Gastroesophageal sphincter (tissue), 4 donors: ENCODE measurements at regions not wholly inside any gene's neighbourhood (a gene's known extent, or its start where the extent isn't known, plus 50 kb on each side); places are given as distances from the start of the nearest gene placed in this dataset.

Source experiments
- ATAC-seq: fragments of 150-250 bp; one replicate; pipeline ENCODE4 v1.9.1; 2016; ENCODE audit warnings: mild to moderate bottlenecking, moderate library complexity
- H3K27ac ChIP-seq, 4 donors: fragments of 200-600 bp; sonication (generic) in 3 of 4; 1 replicate in 3 of 4; 2 replicates in 1 of 4; pipeline ENCODE4 v1.5.1; 2016 to 2019
- H3K27me3 ChIP-seq: fragments of 200-600 bp; sonication (generic); one replicate; pipeline ENCODE4 v1.5.1; 2019
- H3K36me3 ChIP-seq, 2 donors: fragments of 200-600 bp; sonication (generic); one replicate each; pipeline ENCODE4 v1.5.1; 2019; ENCODE audit warnings: control low read depth in 1 of 2
- H3K4me1 ChIP-seq, 3 donors: fragments of 200-600 bp; sonication (generic); 1 replicate in 2 of 3; 2 replicates in 1 of 3; pipeline ENCODE4 v1.5.1; 2016 to 2019; ENCODE audit warnings: control low read depth in 2 of 3
- H3K4me3 ChIP-seq, 2 donors: fragments of 200-600 bp; sonication (generic); one replicate each; pipeline ENCODE4 v1.5.1; 2019; ENCODE audit warnings: mild to moderate bottlenecking in 1 of 2, moderate library complexity in 1 of 2
- H3K9me3 ChIP-seq, 3 donors: fragments of 200-600 bp; sonication (generic); one replicate each; pipeline ENCODE4 v1.5.1; 2017 to 2019; ENCODE audit warnings: control low read depth in 2 of 3
- EP300 ChIP-seq: sonication (generic); formaldehyde crosslinking; IDR thresholded peaks from one replicate; pipeline ENCODE4 v1.6.1; 2017; ENCODE audit warnings: antibody characterized with exemption, mild to moderate bottlenecking
- POLR2A ChIP-seq, 2 donors: fragments of 450-650 bp; IDR thresholded peaks; one replicate each; pipeline ENCODE4 v1.6.1; 2017; ENCODE audit warnings: antibody characterized with exemption in 2 of 2, mild to moderate bottlenecking in 2 of 2, moderate library complexity in 1 of 2
- POLR2AphosphoS5 ChIP-seq: sonication (generic); formaldehyde crosslinking; IDR thresholded peaks from one replicate; pipeline ENCODE4 v1.6.1; 2017; ENCODE audit warnings: antibody characterized with exemption
- whole genome bisulfite sequencing, 2 donors: methylation state at CpG; one replicate each; pipeline ENCODE4 v1.1.5; 2018; ENCODE audit warnings: low coverage in 1 of 2; 5-methylcytosine and 5-hydroxymethylcytosine counted together
- TF ChIP-seq, protein P1 (sequence below), 4 experiments: fragments of 200-600 bp in 2 of 4; fragments of 450-650 bp in 2 of 4; sonication (generic) in 1 of 4; IDR thresholded peaks; one replicate each; pipeline ENCODE4 v1.5.1; 2017 to 2019; ENCODE audit warnings: antibody characterized with exemption in 4 of 4, mild to moderate bottlenecking in 2 of 4, moderate library complexity in 2 of 4

- Histone ChIP-seq H3K9me3 (no peaks in the 10 kb centered on the region), H3K27me3 (no peaks in the 10 kb centered on the region), H3K4me1 (no peaks in the 10 kb centered on the region), H3K4me3 (no peak overlapping the region), H3K27ac (no peak overlapping the region), H3K36me3 (no peaks in the 10 kb centered on the region)
- ATAC-seq: no peak
- WGBS, 2 donors: 93 to 96% methylated on average over 5 of the region's 5 CpGs
- TF ChIP-seq POLR2A (IDR thresholded peaks at IDR 0.05) (no peak), EP300 (no peak), POLR2AphosphoS5 (no peak)
- TF ChIP-seq, protein P1, sequence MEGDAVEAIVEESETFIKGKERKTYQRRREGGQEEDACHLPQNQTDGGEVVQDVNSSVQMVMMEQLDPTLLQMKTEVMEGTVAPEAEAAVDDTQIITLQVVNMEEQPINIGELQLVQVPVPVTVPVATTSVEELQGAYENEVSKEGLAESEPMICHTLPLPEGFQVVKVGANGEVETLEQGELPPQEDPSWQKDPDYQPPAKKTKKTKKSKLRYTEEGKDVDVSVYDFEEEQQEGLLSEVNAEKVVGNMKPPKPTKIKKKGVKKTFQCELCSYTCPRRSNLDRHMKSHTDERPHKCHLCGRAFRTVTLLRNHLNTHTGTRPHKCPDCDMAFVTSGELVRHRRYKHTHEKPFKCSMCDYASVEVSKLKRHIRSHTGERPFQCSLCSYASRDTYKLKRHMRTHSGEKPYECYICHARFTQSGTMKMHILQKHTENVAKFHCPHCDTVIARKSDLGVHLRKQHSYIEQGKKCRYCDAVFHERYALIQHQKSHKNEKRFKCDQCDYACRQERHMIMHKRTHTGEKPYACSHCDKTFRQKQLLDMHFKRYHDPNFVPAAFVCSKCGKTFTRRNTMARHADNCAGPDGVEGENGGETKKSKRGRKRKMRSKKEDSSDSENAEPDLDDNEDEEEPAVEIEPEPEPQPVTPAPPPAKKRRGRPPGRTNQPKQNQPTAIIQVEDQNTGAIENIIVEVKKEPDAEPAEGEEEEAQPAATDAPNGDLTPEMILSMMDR (IDR thresholded peaks at IDR 0.05): no peak
Observed at GRCh38 chr1:227397354-227397978, 79.2 kb upstream of the CDC42BPA start.

DNA sequence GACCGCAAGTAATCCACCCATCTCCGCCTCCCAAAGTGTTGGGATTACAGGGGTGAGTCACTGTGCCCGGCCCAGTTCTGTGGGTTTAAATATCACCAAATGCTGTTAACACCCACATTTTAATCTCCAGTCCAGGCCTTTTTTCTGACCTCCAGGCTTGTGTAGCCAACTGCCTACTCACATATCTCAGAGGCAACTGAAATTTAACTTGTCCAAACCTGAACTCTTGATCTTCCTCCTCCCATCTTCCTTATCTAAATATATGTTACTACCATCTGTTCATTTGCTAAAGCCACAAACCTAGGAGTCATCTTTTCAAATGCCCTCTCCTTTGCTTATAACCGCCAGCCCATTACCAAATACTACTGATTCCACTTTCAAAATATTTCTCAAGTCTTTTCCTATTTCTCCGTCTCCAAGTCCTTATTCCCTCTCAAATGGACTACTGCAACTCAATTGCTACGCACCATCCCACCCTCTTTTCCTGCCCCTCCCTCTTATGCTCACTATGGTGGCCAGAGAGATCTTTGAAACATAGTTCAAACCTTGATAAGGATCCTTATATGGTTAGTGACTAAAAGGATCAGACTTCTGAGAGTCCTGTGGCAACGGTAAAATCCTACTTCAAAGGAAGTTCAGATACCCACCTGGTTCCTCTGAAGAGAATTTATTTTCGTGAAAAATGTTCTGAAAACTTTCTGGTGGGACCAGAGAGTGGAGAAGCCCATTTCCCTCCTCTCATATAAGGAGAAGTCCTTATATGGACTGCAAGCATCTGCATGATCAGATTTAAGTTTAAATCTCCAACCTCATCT is 78.5 kb upstream of the CDC42BPA start:
- ATAC-seq: no peak
- no peak overlapping the region for H3K4me3 ChIP-seq
- H3K27ac ChIP-seq: no peak overlapping the region
- 84 to 93% methylated on average over 8 of the region's 8 CpGs for WGBS, 2 donors
- H3K27me3 ChIP-seq: no peaks in the 10 kb centered on the region
- no peaks in the 10 kb centered on the region for H3K36me3 ChIP-seq
- no peak for TF ChIP-seq POLR2AphosphoS5
- H3K4me1 ChIP-seq: no peaks in the 10 kb centered on the region
- no peaks in the 10 kb centered on the region for H3K9me3 ChIP-seq

DNA sequence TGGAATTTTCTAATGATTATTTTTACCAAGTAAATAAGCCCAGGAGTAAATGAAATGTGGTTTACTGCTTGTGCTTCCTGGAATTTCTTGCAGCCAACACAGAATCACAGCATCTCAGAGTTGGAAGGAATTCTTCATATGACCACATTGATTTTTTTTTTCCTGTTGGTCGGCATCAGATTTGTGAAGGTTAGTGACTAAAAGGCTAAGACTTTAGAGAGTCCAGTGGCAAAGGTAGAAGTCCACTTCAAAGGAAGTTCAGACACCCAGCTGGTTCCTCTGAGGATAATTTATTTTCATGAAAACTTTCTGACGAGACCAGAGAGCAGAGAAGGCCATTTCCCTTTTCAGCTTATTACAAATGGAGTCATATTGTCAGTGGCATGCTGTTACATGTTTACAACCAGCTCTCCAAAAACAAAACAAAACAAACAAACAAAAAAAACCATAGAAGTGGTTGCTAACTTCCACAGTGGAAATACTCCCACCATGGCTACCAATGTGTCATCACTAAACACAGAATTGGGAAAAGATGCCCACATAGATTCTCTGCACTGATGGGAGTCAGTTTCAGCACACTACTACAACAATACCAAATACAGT is 77.2 kb upstream of the CDC42BPA start:
- 25 to 60% methylated on average over 2 of the region's 2 CpGs for WGBS, 2 donors
- Histone ChIP-seq H3K4me3 (no peak overlapping the region), H3K9me3 (no peaks in the 10 kb centered on the region), H3K27me3 (no peaks in the 10 kb centered on the region), H3K36me3 (no peaks in the 10 kb centered on the region), H3K4me1 (no peaks in the 10 kb centered on the region), H3K27ac (no peak overlapping the region)
- no peak for ATAC-seq
- TF ChIP-seq POLR2A (IDR thresholded peaks at IDR 0.05) (no peak), POLR2AphosphoS5 (no peak), EP300 (no peak)
- TF ChIP-seq, protein P1 (IDR thresholded peaks at IDR 0.05): no peak

- ATAC-seq: no peak
- Histone ChIP-seq H3K9me3 (no peaks in the 10 kb centered on the region), H3K27ac (no peak overlapping the region), H3K36me3 (no peaks in the 10 kb centered on the region), H3K27me3 (no peaks in the 10 kb centered on the region), H3K4me1 (no peaks in the 10 kb centered on the region), H3K4me3 (no peak overlapping the region)
- TF ChIP-seq EP300: no peak
- WGBS, 2 donors: 50 to 79% methylated on average over 2 to 3 of the region's 3 CpGs
Observed at GRCh38 chr1:227392984-227393764, 74.9 kb upstream of the CDC42BPA start.

DNA sequence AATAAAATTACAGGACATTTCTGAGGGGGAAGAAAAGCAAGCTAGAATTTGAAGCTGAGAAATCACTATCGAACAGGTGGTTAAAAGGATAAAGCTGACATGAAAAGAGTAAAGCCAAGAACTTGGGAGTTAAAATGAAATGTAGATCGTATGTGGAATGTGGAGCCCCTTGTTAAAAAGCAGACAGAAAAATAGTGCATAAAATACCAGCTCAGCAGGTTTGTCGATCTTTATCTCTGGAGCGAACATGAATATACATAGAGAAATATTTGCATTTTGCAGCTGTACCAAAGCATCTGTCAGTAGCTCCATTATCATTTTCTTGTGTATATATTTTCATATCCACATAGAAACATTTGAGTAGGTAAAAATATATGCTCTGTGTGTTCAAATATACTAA is 73.6 kb upstream of the CDC42BPA start:
- WGBS, 2 donors: 60 to 63% methylated on average over 3 to 4 of the region's 4 CpGs
- Histone ChIP-seq H3K9me3 (no peaks in the 10 kb centered on the region), H3K27ac (no peak overlapping the region), H3K4me1 (no peaks in the 10 kb centered on the region), H3K36me3 (no peaks in the 10 kb centered on the region), H3K27me3 (no peaks in the 10 kb centered on the region), H3K4me3 (no peak overlapping the region)
- no peak for ATAC-seq
- TF ChIP-seq POLR2A (IDR thresholded peaks at IDR 0.05) (no peak), EP300 (no peak), POLR2AphosphoS5 (no peak)
- TF ChIP-seq, protein P1 (IDR thresholded peaks at IDR 0.05): no peak
